Activated CD4-positive, alpha-beta T cell treated with anti-CD3 and anti-CD28 coated beads for 36 hours (primary cell): ENCODE measurements at regions not wholly inside any gene's neighbourhood (a gene's known extent, or its start where the extent isn't known, plus 50 kb on each side); places are given as distances from the start of the nearest gene placed in this dataset.

Source experiments
- ATAC-seq: fragments of 200-7000 bp; cut with Tn5 transposase; one replicate; pipeline ENCODE4 v1.10.0; 2021; ENCODE audit warnings: mild to moderate bottlenecking, moderate library complexity
- CTCF ChIA-PET: fragments of 350-600 bp; sonication (Branson Sonifier 250); formaldehyde crosslinking; loops from one replicate; lab custom pipeline; 2021; ENCODE audit warnings: antibody characterized with exemption; lab: Charles Lee
- POLR2A ChIA-PET: fragments of 350-600 bp; sonication (Branson Sonifier 250); formaldehyde crosslinking; loops from one replicate; lab custom pipeline; 2021; ENCODE audit warnings: antibody characterized with exemption, inconsistent platforms; lab: Charles Lee
- DNase-seq: peaks from one replicate; pipeline ENCODE4 v3.0.0-alpha.2; 2020
- H3K27ac Mint-ChIP-seq: one replicate; pipeline ENCODE4 v1.8.0; 2021; ENCODE audit warnings: mixed read lengths
- H3K27me3 Mint-ChIP-seq: one replicate; pipeline ENCODE4 v1.8.0; 2021; ENCODE audit warnings: mixed read lengths
- H3K36me3 Mint-ChIP-seq: one replicate; pipeline ENCODE4 v1.8.0; 2021; ENCODE audit warnings: low read depth, mixed read lengths
- H3K4me1 Mint-ChIP-seq: one replicate; pipeline ENCODE4 v1.8.0; 2021; ENCODE audit warnings: mixed read lengths
- H3K4me3 Mint-ChIP-seq: one replicate; pipeline ENCODE4 v1.8.0; 2021; ENCODE audit warnings: mild to moderate bottlenecking, moderate library complexity, mixed read lengths
- H3K9me3 Mint-ChIP-seq: one replicate; pipeline ENCODE4 v1.8.0; 2021; ENCODE audit warnings: low read depth, mixed read lengths
- intact Hi-C, 2 experiments: fragments of 100-400 bp; cut with DNase I in 1 of 2; cut with micrococcal nuclease in 1 of 2; formaldehyde crosslinking; loops; one replicate each; pipeline versions ENCODE4 v1.14.2 to v1.15.1; 2022 to 2024; cut with DNase I, micrococcal nuclease

- Mint-ChIP-seq H3K4me3 (no peak overlapping the region), H3K27ac (no peak overlapping the region), H3K36me3 (no peaks in the 10 kb centered on the region), H3K4me1 (no peaks in the 10 kb centered on the region), H3K9me3 (no peaks in the 10 kb centered on the region), H3K27me3 (peaks cover 7% of the 10 kb centered on the region)
- POLR2A ChIA-PET, result no interaction called here
- intact Hi-C loops, result no loop called here
- ATAC-seq (no peak), DNase-seq (no peak)
- CTCF ChIA-PET, result interaction anchor here (0.6 kb wide), 2 partner anchors 104 to 394 kb away, joined by 3 read pairs; no protein-coding TSS in a partner anchor
These were observed 189.0 kb downstream of the AACS start for GRCh38 chr12:125254236-125254635.

GRCh38 chr12:125254856-125255255 is 189.6 kb downstream of the AACS start:
- DNase-seq (no peak), ATAC-seq (no peak)
- Mint-ChIP-seq H3K36me3 (no peaks in the 10 kb centered on the region), H3K4me1 (no peaks in the 10 kb centered on the region), H3K27me3 (peaks cover 7% of the 10 kb centered on the region), H3K27ac (no peak overlapping the region), H3K4me3 (no peak overlapping the region), H3K9me3 (no peaks in the 10 kb centered on the region)
- ChIA-PET CTCF (interaction anchor here (0.6 kb wide), 1 partner anchor 104 kb away, joined by 3 read pairs; no protein-coding TSS in a partner anchor), POLR2A (no interaction called here)
- intact Hi-C loops, result no loop called here

- ChIA-PET CTCF (no interaction called here), POLR2A (no interaction called here)
- Mint-ChIP-seq H3K4me3 (no peak overlapping the region), H3K27ac (no peak overlapping the region), H3K4me1 (no peaks in the 10 kb centered on the region), H3K27me3 (peaks cover 5% of the 10 kb centered on the region), H3K9me3 (no peaks in the 10 kb centered on the region), H3K36me3 (no peaks in the 10 kb centered on the region)
- DNase-seq (no peak), ATAC-seq (no peak)
- intact Hi-C loops, result no loop called here
These were observed 190.8 kb downstream of the AACS start for GRCh38 chr12:125255935-125256633.

- CTCF ChIA-PET, result no interaction called here
- intact Hi-C loops, result no loop called here
- no peaks in the 10 kb centered on the region for H3K36me3 Mint-ChIP-seq
- no peaks in the 10 kb centered on the region for H3K9me3 Mint-ChIP-seq
- peaks cover 5% of the 10 kb centered on the region for H3K27me3 Mint-ChIP-seq
- no peaks in the 10 kb centered on the region for H3K4me1 Mint-ChIP-seq
- POLR2A ChIA-PET, result interaction anchor here (0.6 kb wide), 1 partner anchor 1355 kb away, joined by 3 read pairs; no protein-coding TSS in a partner anchor
- no peak for DNase-seq
- H3K27ac Mint-ChIP-seq, result no peak overlapping the region
- no peak for ATAC-seq
- H3K4me3 Mint-ChIP-seq, result no peak overlapping the region
These were observed 191.3 kb downstream of the AACS start for GRCh38 chr12:125256634-125256936.

DNA sequence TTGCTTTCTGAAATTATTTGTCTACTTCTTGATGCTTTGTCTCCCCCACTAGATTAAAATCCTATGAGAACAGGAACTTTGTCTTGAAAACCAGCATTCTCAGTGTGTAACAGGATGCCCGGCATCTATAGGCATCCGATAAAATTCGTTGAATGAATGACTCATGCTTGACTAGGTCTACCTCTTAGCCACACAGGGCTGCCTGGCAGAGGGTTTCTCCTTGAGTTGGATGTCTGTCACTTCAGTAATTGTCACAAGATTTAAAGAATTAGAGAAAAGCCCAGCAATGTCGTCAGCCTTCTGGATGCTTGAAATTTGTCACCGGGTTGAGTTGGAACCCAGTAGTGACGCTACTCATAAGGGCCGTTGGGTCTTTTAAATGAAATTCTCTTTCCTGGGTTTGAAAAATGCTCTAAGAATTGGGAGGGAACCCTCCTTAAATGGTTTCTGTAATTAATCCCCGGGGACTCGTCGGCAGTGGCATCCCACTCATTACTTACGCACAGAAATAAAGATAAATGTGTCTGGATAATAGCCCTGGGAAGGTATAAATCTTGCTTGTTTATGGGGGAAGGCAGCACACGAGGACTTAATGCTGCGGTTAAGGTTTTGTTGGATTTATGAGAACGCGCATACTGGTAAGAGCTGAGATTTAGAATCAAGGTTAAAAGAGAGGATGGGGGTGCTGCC is 194.1 kb downstream of the AACS start:
- intact Hi-C loops, result no loop called here
- H3K4me3 Mint-ChIP-seq, result no peak overlapping the region
- no peaks in the 10 kb centered on the region for H3K4me1 Mint-ChIP-seq
- CTCF ChIA-PET, result no interaction called here
- ATAC-seq (no peak), DNase-seq (no peak)
- H3K27ac Mint-ChIP-seq, result no peak overlapping the region
- H3K27me3 Mint-ChIP-seq, result peaks cover 5% of the 10 kb centered on the region
- H3K36me3 Mint-ChIP-seq, result no peaks in the 10 kb centered on the region
- POLR2A ChIA-PET, result no interaction called here
- H3K9me3 Mint-ChIP-seq, result no peaks in the 10 kb centered on the region

DNA sequence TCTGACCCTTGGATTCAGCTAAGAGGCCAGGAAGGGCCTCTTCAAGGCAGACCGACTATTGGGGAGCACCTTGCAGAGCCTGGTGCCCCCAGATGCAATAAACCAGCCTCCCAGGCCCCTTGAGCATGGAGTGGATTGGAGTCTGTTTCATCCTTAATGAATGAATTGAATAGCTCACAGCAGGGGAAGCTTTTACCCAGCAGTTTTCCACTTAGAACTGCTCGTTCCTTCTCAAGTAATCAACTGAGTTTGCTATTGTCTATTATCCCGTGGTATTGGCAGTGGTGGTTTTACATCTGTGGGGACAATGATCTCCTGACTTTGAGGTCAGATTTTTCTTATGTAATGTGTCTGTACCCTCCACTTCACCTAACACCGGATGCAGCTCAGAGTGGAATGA is 197.6 kb downstream of the AACS start:
- no peak overlapping the region for H3K27ac Mint-ChIP-seq
- no peaks in the 10 kb centered on the region for H3K36me3 Mint-ChIP-seq
- H3K4me3 Mint-ChIP-seq, result no peak overlapping the region
- ChIA-PET POLR2A (no interaction called here), CTCF (no interaction called here)
- no peak for DNase-seq
- no peaks in the 10 kb centered on the region for H3K4me1 Mint-ChIP-seq
- intact Hi-C loops, result no loop called here
- peaks cover 3% of the 10 kb centered on the region for H3K27me3 Mint-ChIP-seq
- ATAC-seq, result no peak
- no peaks in the 10 kb centered on the region for H3K9me3 Mint-ChIP-seq

GRCh38 chr12:125263385-125263784 is 198.2 kb downstream of the AACS start:
- no peak for DNase-seq
- no peaks in the 10 kb centered on the region for H3K9me3 Mint-ChIP-seq
- no peak overlapping the region for H3K4me3 Mint-ChIP-seq
- no peaks in the 10 kb centered on the region for H3K4me1 Mint-ChIP-seq
- peaks cover 3% of the 10 kb centered on the region for H3K27me3 Mint-ChIP-seq
- ChIA-PET CTCF (no interaction called here), POLR2A (no interaction called here)
- H3K36me3 Mint-ChIP-seq, result no peaks in the 10 kb centered on the region
- H3K27ac Mint-ChIP-seq, result no peak overlapping the region
- ATAC-seq, result no peak
- intact Hi-C loops, result no loop called here

- Mint-ChIP-seq H3K4me1 (no peaks in the 10 kb centered on the region), H3K27me3 (peaks cover 3% of the 10 kb centered on the region), H3K4me3 (no peak overlapping the region), H3K36me3 (no peaks in the 10 kb centered on the region), H3K9me3 (no peaks in the 10 kb centered on the region), H3K27ac (no peak overlapping the region)
- ATAC-seq (no peak), DNase-seq (no peak)
- POLR2A ChIA-PET, result no interaction called here
- intact Hi-C loops, result no loop called here
- CTCF ChIA-PET, result no interaction called here
These were observed 201.9 kb downstream of the AACS start for GRCh38 chr12:125267114-125267513.

DNA sequence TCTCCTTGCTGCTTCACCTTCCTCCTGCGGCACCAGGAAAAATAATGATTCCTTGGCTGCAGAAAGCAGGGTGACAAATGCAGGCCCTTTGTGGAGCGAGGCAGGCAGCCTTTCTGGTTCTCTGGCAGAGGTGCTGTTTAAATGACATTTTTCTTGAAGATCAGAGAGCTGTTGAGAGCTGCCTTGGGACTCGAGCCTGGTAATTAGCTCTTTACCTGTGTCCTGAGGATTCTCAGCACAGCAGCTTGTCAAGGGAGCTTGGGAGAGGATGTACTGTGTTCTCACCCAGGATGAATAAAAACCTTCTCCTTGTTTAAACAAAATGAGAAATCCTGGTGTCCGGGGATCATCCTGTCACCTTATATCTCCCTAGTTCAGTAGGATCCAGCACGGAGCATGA is 204.0 kb downstream of the AACS start:
- ATAC-seq (no peak), DNase-seq (no peak)
- intact Hi-C loops, result no loop called here
- Mint-ChIP-seq H3K4me3 (no peak overlapping the region), H3K27me3 (peaks cover 6% of the 10 kb centered on the region), H3K27ac (no peak overlapping the region), H3K9me3 (no peaks in the 10 kb centered on the region), H3K4me1 (no peaks in the 10 kb centered on the region), H3K36me3 (no peaks in the 10 kb centered on the region)
- CTCF ChIA-PET, result interaction anchor here (0.5 kb wide), 1 partner anchor 483 kb away, joined by 3 read pairs; no protein-coding TSS in a partner anchor
- POLR2A ChIA-PET, result no interaction called here

DNA sequence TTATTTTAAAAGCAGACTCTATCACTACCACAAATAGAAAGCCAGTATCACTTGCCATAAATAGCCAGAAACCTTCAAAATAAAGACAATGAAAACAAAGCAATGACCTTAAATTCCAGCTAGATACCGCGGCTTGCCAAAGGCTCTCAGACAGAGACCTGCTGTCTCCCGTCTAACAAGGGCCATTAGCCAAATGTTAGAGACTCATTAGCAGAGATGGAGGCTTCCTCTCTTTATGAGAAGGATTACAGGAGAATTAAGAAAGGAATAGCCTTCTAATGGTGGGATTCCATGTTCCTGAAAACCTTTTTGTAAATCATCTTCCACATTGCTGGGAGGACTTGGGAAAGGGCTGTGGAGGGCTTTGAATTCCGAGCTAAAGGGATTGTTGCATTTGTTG is 206.7 kb downstream of the AACS start:
- no peak overlapping the region for H3K27ac Mint-ChIP-seq
- no peaks in the 10 kb centered on the region for H3K9me3 Mint-ChIP-seq
- ChIA-PET POLR2A (no interaction called here), CTCF (no interaction called here)
- H3K4me1 Mint-ChIP-seq, result no peaks in the 10 kb centered on the region
- H3K27me3 Mint-ChIP-seq, result peaks cover 6% of the 10 kb centered on the region
- no peaks in the 10 kb centered on the region for H3K36me3 Mint-ChIP-seq
- intact Hi-C loops, result no loop called here
- no peak overlapping the region for H3K4me3 Mint-ChIP-seq
- ATAC-seq, result no peak
- no peak for DNase-seq

DNA sequence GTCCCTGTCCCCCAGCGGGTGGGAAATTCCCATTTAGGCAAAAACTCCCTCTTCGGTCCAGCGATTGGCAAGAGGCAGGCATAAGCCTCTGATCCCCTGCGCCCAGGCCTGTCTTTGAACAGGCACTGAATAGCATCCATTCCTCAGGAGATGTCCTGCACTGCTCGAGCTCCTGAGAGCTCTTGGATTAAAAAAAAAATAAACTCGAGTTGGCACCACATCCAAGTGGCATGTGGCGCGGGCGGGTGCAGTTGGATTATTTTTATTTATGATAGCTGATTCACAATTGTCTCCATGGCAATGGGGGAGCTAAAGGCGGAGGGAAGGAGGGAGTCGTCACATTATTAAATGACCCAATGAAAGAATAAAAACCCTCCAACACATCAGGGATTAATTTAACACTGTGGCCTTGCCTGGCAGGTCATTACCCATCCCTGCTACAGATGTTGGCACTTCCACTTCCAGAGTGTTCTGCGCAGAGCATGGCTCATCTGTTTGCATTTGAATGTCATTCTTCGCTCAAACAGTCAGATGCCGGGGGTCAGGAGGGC is 207.2 kb downstream of the AACS start:
- ChIA-PET POLR2A (no interaction called here), CTCF (interaction anchor here (0.7 kb wide), 1 partner anchor 125 kb away, joined by 5 read pairs; no protein-coding TSS in a partner anchor)
- Mint-ChIP-seq H3K4me1 (no peaks in the 10 kb centered on the region), H3K36me3 (no peaks in the 10 kb centered on the region), H3K4me3 (no peak overlapping the region), H3K27me3 (peaks cover 3% of the 10 kb centered on the region), H3K9me3 (no peaks in the 10 kb centered on the region), H3K27ac (no peak overlapping the region)
- no peak for DNase-seq
- ATAC-seq, result no peak
- intact Hi-C loops, result no loop called here

DNA sequence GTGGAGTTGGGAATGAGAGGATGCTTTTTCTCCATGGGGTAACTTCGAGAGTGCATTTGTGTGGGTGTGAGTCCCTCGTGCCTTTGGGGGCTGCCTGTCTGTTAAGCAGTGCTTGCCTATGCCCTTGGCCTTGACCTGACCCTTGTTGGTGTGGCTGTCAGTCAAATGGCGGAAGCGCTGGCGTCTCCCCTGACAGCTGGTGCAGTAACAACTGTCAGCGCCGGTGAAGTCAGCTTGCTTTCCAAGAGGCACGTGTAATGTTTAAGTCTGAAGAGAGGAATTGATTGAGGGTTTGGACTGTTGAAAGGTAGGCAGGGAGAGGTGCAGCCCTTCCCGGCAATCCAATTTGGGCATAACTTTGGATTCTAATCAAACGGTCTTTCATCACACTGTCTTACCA is 211.3 kb downstream of the AACS start:
- intact Hi-C loops, result no loop called here
- no peak overlapping the region for H3K4me3 Mint-ChIP-seq
- CTCF ChIA-PET, result no interaction called here
- DNase-seq (no peak), ATAC-seq (no peak)
- POLR2A ChIA-PET, result no interaction called here
- H3K9me3 Mint-ChIP-seq, result no peaks in the 10 kb centered on the region
- H3K4me1 Mint-ChIP-seq, result no peaks in the 10 kb centered on the region
- peaks cover 15% of the 10 kb centered on the region for H3K27me3 Mint-ChIP-seq
- H3K27ac Mint-ChIP-seq, result no peak overlapping the region
- H3K36me3 Mint-ChIP-seq, result no peaks in the 10 kb centered on the region
